GM13977 (cell line): ENCODE measurements at regions not wholly inside any gene's neighbourhood (a gene's known extent, or its start where the extent isn't known, plus 50 kb on each side); places are given as distances from the start of the nearest gene placed in this dataset.

Source experiments
- DNase-seq: peaks from one replicate; pipeline ENCODE4 v3.0.0; 2012; ENCODE audit warnings: low spot score
- in situ Hi-C: fragments of 300-500 bp; cut with MboI; formaldehyde crosslinking; loops from one replicate; pipeline ENCODE4 v1.12.0; 2022; ENCODE audit warnings: low sequenced_read_pairs, low pct_unique_long_range_greater_than_20kb, mixed read lengths, inconsistent platforms; ENCODE audit not compliant: unreplicated experiment
- TF ChIP-seq, protein P1 (sequence below): IDR thresholded peaks from 2 replicates; pipeline ENCODE4 v1.5.1; 2012; ENCODE audit warnings: mild to moderate bottlenecking, control low read depth; ENCODE audit not compliant: insufficient read depth; ENCODE audit errors: extremely low read depth, missing control alignments

DNA sequence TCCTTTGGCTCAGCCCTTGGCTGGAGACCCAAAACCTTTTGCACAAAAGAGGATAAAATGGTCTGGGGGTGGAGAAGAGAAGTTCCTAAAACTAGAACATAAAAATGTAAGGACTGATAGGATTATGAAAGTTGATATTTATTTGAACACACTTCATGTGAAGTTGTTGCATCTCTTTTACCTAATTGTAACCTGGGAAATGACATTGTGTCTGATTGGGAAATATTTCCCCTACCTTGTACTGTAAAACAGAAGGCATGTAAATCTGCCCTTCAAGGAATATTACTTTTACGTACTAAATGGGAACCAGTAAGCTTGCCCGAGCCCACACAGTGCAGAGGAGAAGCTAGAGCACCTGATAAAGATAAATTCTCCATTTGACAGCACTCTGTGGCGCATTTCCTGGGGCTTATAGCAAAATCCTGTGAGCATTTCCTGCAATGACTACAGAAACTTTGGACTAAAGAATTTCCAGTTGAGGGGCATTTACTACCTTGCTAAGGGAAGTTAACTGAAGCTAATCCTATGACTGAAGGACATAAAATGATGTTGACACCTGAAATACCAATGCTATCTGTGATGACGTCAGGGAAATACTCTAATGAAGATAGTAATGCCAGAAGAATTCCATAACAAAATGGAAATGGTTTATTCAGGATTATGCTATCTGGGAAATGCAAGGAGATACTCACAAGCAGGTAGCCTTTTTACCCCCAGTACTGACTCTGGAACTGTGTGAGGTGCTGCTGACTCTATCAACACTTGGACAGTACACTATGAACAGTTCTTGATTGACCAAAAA lies 78.3 kb upstream of the LIFR start:
- in situ Hi-C loops = no loop called here
- no peak for DNase-seq

DNA sequence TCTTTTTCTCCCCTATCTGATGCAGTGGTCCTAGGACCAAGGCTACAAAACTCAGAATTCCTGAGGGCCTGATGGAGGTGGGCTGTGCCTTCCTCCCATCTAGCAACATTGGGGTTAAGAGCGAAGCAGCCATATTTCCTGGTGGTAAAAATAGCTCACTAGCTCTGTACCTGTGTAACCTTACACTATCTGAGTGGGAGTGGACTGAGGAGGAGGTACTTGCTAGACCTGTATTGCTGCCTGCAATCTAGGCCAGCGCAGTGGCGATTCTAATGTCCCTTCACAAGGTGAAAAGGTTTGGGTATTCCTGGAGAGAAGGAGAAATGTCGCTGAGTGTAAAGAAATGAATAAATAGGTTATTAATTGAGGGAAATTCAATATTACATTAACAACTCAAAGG lies 80.2 kb upstream of the LIFR start:
- no peak for DNase-seq

More for the DNA sequence above, 78.3 kb upstream of the LIFR start:
- TF ChIP-seq, protein P1, sequence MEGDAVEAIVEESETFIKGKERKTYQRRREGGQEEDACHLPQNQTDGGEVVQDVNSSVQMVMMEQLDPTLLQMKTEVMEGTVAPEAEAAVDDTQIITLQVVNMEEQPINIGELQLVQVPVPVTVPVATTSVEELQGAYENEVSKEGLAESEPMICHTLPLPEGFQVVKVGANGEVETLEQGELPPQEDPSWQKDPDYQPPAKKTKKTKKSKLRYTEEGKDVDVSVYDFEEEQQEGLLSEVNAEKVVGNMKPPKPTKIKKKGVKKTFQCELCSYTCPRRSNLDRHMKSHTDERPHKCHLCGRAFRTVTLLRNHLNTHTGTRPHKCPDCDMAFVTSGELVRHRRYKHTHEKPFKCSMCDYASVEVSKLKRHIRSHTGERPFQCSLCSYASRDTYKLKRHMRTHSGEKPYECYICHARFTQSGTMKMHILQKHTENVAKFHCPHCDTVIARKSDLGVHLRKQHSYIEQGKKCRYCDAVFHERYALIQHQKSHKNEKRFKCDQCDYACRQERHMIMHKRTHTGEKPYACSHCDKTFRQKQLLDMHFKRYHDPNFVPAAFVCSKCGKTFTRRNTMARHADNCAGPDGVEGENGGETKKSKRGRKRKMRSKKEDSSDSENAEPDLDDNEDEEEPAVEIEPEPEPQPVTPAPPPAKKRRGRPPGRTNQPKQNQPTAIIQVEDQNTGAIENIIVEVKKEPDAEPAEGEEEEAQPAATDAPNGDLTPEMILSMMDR = no peak

DNA sequence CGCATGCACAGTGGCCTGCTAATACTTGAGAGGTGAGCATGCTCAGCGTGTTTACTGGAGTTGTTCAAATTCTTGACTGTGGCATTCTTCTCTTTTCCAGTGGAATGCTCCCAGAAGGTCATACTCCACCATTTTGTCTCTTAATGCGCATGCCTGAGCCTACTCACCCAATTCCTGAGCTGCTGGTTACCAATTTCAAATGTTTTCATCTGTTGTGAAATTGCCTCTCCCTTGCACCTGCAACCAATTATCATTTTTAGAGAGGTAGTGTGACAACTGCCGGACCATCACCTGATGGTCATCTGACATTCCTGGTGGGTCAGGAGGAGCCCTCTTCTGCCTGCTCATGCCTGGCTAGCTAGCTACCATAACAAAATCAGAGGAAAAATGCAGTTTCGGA lies 82.2 kb upstream of the LIFR start:
- DNase-seq = no peak
- TF ChIP-seq, protein P1 = no peak
- in situ Hi-C loops = no loop called here

More for the DNA sequence above, 80.2 kb upstream of the LIFR start:
- in situ Hi-C loops = no loop called here
- TF ChIP-seq, protein P1 = no peak

DNA sequence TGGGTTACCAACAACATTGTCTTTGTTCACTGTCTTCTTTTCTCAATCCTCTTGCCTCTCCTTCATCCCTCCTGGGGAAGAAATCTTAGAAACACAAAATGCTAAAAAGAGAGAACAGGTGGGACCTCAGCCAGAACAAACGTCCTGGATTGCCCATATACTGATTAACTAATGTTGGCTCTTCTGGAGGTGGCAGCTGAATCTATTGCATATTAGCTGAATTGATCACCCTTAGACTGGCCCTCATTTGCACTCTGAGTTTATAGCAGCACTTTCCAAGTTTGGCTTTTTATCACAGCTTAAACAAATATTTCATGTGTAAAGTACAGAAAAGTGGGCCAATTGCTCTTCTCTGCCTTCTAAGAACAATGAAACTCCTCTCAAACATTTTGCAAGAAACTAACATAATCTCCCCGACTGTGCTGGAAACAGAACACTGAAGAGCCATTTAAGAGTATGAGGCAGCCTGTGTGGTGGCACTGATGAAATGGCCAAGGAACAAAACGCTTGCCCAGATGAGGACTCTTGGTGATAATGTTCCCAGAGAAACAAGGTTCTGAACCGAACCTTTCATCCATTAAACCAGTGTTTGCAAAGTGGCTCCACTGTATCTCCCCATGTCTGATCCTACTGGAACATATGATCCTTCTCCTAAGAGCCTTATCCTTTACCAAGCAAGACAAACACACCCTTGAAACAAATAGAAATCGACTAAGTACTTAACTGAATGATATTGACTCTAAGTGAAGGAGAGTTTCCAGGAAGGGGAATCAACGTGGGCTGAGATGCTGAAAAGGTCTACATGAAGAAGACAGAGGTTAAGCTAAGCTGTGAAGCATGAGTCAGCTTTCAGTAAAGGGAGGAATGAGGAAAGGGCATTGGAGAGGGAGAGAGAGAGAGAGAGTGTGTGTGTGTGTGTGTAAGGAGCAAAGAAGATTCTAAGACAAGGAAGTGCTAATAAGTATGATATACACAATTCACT lies 83.2 kb upstream of the LIFR start:
- in situ Hi-C loops = no loop called here
- DNase-seq = no peak
- TF ChIP-seq, protein P1 = no peak

DNA sequence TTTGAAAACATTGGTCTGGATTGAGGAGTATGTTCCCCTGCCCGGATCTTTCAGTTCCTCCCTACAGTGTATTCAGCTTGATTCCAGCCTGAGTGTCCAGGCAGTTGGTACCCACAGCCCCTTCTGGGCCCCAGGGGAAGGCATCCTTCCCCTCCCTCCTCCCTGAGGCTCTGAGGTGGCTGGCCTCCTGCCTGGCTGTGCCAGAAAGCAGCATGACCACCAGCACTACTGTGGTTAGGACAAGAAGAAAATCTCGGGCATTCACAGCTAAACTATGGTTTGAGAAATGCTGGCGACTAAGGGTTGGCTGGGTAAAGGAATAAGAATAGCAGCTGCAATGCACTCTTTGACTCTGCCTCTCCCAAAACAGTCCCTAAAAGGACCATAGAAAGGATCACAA lies 84.6 kb upstream of the LIFR start:
- in situ Hi-C loops = no loop called here

DNA sequence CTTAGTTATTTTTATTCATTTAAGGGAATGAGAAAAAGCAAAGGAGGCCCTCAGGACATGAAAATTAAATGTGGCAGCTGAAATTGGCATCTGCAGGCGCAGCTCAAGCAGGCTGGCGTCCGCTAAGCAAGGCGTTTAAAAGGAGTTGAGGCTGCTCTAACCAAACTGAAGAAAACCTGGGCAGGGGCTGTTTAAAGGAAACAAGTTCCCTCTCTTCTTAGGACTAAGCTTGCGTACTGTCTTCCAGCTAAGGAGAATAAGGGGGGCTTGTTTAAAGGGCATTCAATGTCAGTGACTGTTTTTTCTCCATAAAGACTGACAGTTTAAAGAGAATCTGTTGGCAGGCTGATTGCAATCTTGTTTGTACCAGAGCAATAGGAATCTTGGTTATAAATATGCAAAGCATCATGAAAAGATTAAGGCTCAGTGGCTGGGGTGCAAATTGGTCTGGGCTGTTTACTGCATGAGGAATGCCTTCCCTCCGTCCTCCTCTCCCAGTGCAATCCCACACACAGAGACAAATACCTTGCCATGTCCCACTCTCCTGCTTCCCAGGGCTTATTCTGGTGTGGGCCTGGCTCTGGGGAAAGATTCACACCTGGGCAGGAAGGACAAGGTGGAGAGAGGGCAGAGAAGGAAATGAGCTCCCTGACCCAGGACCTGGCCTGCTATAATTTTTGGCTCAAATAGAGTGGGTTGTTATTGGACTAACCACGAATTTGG lies 85.9 kb upstream of the LIFR start:
- TF ChIP-seq, protein P1 = no peak
- DNase-seq = no peak
- in situ Hi-C loops = no loop called here

More for the DNA sequence above, 84.6 kb upstream of the LIFR start:
- TF ChIP-seq, protein P1 = no peak
- DNase-seq = no peak
